Activated CD4-positive, alpha-beta memory T cell treated with anti-CD3 and anti-CD28 coated beads for 36 hours (primary cell): ENCODE measurements at regions not wholly inside any gene's neighbourhood (a gene's known extent, or its start where the extent isn't known, plus 50 kb on each side); places are given as distances from the start of the nearest gene placed in this dataset.

Source experiments
- CTCF ChIA-PET: fragments of 350-600 bp; sonication (Branson Sonifier 250); formaldehyde crosslinking; loops from one replicate; lab custom pipeline; 2021; ENCODE audit warnings: antibody characterized with exemption, inconsistent platforms; lab: Charles Lee
- POLR2A ChIA-PET: fragments of 350-600 bp; sonication (Branson Sonifier 250); formaldehyde crosslinking; loops from one replicate; lab custom pipeline; 2021; ENCODE audit warnings: antibody characterized with exemption; lab: Charles Lee
- DNase-seq: peaks from one replicate; pipeline ENCODE4 v3.0.0-alpha.2; 2020
- H3K27ac Mint-ChIP-seq: one replicate; pipeline ENCODE4 v1.8.0; 2021; ENCODE audit warnings: mixed read lengths
- H3K27me3 Mint-ChIP-seq: one replicate; pipeline ENCODE4 v1.8.0; 2021; ENCODE audit warnings: mixed read lengths
- H3K36me3 Mint-ChIP-seq: one replicate; pipeline ENCODE4 v1.8.0; 2021; ENCODE audit warnings: mixed read lengths
- H3K4me1 Mint-ChIP-seq: one replicate; pipeline ENCODE4 v1.8.0; 2021; ENCODE audit warnings: low read depth, mixed read lengths
- H3K4me3 Mint-ChIP-seq: one replicate; pipeline ENCODE4 v1.8.0; 2021; ENCODE audit warnings: mild to moderate bottlenecking, mixed read lengths
- H3K9me3 Mint-ChIP-seq: one replicate; pipeline ENCODE4 v1.8.0; 2021; ENCODE audit warnings: mixed read lengths
- intact Hi-C: fragments of 100-400 bp; cut with micrococcal nuclease; formaldehyde crosslinking; loops from one replicate; pipeline ENCODE4 v1.15.1; 2023

- Mint-ChIP-seq H3K4me1 (no peaks in the 10 kb centered on the region), H3K9me3 (peaks cover 5% of the 10 kb centered on the region), H3K36me3 (no peaks in the 10 kb centered on the region), H3K27ac (no peak overlapping the region), H3K4me3 (no peak overlapping the region), H3K27me3 (no peaks in the 10 kb centered on the region)
- DNase-seq = no peak
- POLR2A ChIA-PET = no interaction called here
- CTCF ChIA-PET = interaction anchor here (0.8 kb wide), 1 partner anchor 32 kb away, joined by 3 read pairs; no protein-coding TSS in a partner anchor
- intact Hi-C loops = no loop called here
These were observed 112.7 kb upstream of the KIAA1217 start for GRCh38 chr10:24096281-24096680.

- H3K9me3 Mint-ChIP-seq = peaks cover 5% of the 10 kb centered on the region
- no peak overlapping the region for H3K27ac Mint-ChIP-seq
- ChIA-PET POLR2A (no interaction called here), CTCF (no interaction called here)
- no peak overlapping the region for H3K4me3 Mint-ChIP-seq
- no peaks in the 10 kb centered on the region for H3K4me1 Mint-ChIP-seq
- H3K27me3 Mint-ChIP-seq = no peaks in the 10 kb centered on the region
- no peaks in the 10 kb centered on the region for H3K36me3 Mint-ChIP-seq
- no peak for DNase-seq
- intact Hi-C loops = no loop called here
These were observed 111.2 kb upstream of the KIAA1217 start for GRCh38 chr10:24097751-24098207.

GRCh38 chr10:24104895-24105294, 104.0 kb upstream of the KIAA1217 start:
- ChIA-PET POLR2A (no interaction called here), CTCF (no interaction called here)
- Mint-ChIP-seq H3K9me3 (peaks cover 9% of the 10 kb centered on the region), H3K27ac (no peak overlapping the region), H3K4me1 (no peaks in the 10 kb centered on the region), H3K27me3 (no peaks in the 10 kb centered on the region), H3K4me3 (no peak overlapping the region), H3K36me3 (no peaks in the 10 kb centered on the region)
- DNase-seq = no peak
- intact Hi-C loops = no loop called here

GRCh38 chr10:24113901-24114300, 95.0 kb upstream of the KIAA1217 start:
- Mint-ChIP-seq H3K4me3 (no peak overlapping the region), H3K27ac (no peak overlapping the region), H3K9me3 (no peaks in the 10 kb centered on the region), H3K27me3 (no peaks in the 10 kb centered on the region), H3K4me1 (no peaks in the 10 kb centered on the region), H3K36me3 (no peaks in the 10 kb centered on the region)
- intact Hi-C loops = no loop called here
- no peak for DNase-seq
- ChIA-PET CTCF (no interaction called here), POLR2A (no interaction called here)

- ChIA-PET CTCF (no interaction called here), POLR2A (no interaction called here)
- H3K36me3 Mint-ChIP-seq = no peaks in the 10 kb centered on the region
- no peak overlapping the region for H3K4me3 Mint-ChIP-seq
- no peak for DNase-seq
- no peak overlapping the region for H3K27ac Mint-ChIP-seq
- intact Hi-C loops = no loop called here
- no peaks in the 10 kb centered on the region for H3K9me3 Mint-ChIP-seq
- no peaks in the 10 kb centered on the region for H3K4me1 Mint-ChIP-seq
- H3K27me3 Mint-ChIP-seq = no peaks in the 10 kb centered on the region
These were observed 94.4 kb upstream of the KIAA1217 start for GRCh38 chr10:24114556-24114955.

GRCh38 chr10:24115403-24115802, 93.5 kb upstream of the KIAA1217 start:
- Mint-ChIP-seq H3K4me3 (no peak overlapping the region), H3K9me3 (no peaks in the 10 kb centered on the region), H3K27me3 (no peaks in the 10 kb centered on the region), H3K4me1 (no peaks in the 10 kb centered on the region), H3K27ac (no peak overlapping the region), H3K36me3 (no peaks in the 10 kb centered on the region)
- CTCF ChIA-PET = no interaction called here
- intact Hi-C loops = no loop called here
- no peak for DNase-seq
- POLR2A ChIA-PET = no interaction called here

- intact Hi-C loops = no loop called here
- Mint-ChIP-seq H3K36me3 (no peaks in the 10 kb centered on the region), H3K27me3 (no peaks in the 10 kb centered on the region), H3K4me1 (no peaks in the 10 kb centered on the region), H3K4me3 (no peak overlapping the region), H3K27ac (no peak overlapping the region), H3K9me3 (no peaks in the 10 kb centered on the region)
- DNase-seq = no peak
- CTCF ChIA-PET = no interaction called here
- POLR2A ChIA-PET = no interaction called here
These were observed 90.7 kb upstream of the KIAA1217 start for GRCh38 chr10:24118246-24118645.

GRCh38 chr10:24119896-24120295, 89.0 kb upstream of the KIAA1217 start:
- ChIA-PET POLR2A (no interaction called here), CTCF (no interaction called here)
- intact Hi-C loops = no loop called here
- H3K9me3 Mint-ChIP-seq = no peaks in the 10 kb centered on the region
- DNase-seq = no peak
- no peaks in the 10 kb centered on the region for H3K4me1 Mint-ChIP-seq
- H3K36me3 Mint-ChIP-seq = no peaks in the 10 kb centered on the region
- H3K27ac Mint-ChIP-seq = no peak overlapping the region
- H3K27me3 Mint-ChIP-seq = no peaks in the 10 kb centered on the region
- H3K4me3 Mint-ChIP-seq = no peak overlapping the region

- H3K27ac Mint-ChIP-seq = no peak overlapping the region
- H3K4me3 Mint-ChIP-seq = no peak overlapping the region
- DNase-seq = no peak
- POLR2A ChIA-PET = no interaction called here
- H3K4me1 Mint-ChIP-seq = no peaks in the 10 kb centered on the region
- intact Hi-C loops = no loop called here
- CTCF ChIA-PET = no interaction called here
- no peaks in the 10 kb centered on the region for H3K36me3 Mint-ChIP-seq
- H3K27me3 Mint-ChIP-seq = no peaks in the 10 kb centered on the region
- no peaks in the 10 kb centered on the region for H3K9me3 Mint-ChIP-seq
These were observed 88.3 kb upstream of the KIAA1217 start for GRCh38 chr10:24120646-24121045.

GRCh38 chr10:24127516-24127915, 81.4 kb upstream of the KIAA1217 start:
- DNase-seq = no peak
- POLR2A ChIA-PET = no interaction called here
- intact Hi-C loops = no loop called here
- CTCF ChIA-PET = no interaction called here
- H3K27ac Mint-ChIP-seq = no peak overlapping the region
- H3K4me3 Mint-ChIP-seq = no peak overlapping the region
- H3K27me3 Mint-ChIP-seq = no peaks in the 10 kb centered on the region
- H3K4me1 Mint-ChIP-seq = no peaks in the 10 kb centered on the region
- no peaks in the 10 kb centered on the region for H3K9me3 Mint-ChIP-seq
- H3K36me3 Mint-ChIP-seq = no peaks in the 10 kb centered on the region

- CTCF ChIA-PET = interaction anchor here (1.0 kb wide), 1 partner anchor 32 kb away, joined by 3 read pairs; no protein-coding TSS in a partner anchor
- Mint-ChIP-seq H3K4me1 (no peaks in the 10 kb centered on the region), H3K9me3 (no peaks in the 10 kb centered on the region), H3K4me3 (no peak overlapping the region), H3K27ac (no peak overlapping the region), H3K36me3 (no peaks in the 10 kb centered on the region), H3K27me3 (no peaks in the 10 kb centered on the region)
- DNase-seq = no peak
- intact Hi-C loops = no loop called here
- POLR2A ChIA-PET = no interaction called here
These were observed 80.7 kb upstream of the KIAA1217 start for GRCh38 chr10:24128066-24128730.

GRCh38 chr10:24132741-24133140, 76.2 kb upstream of the KIAA1217 start:
- Mint-ChIP-seq H3K9me3 (no peaks in the 10 kb centered on the region), H3K4me3 (no peak overlapping the region), H3K27ac (no peak overlapping the region), H3K36me3 (no peaks in the 10 kb centered on the region), H3K27me3 (no peaks in the 10 kb centered on the region), H3K4me1 (no peaks in the 10 kb centered on the region)
- intact Hi-C loops = no loop called here
- ChIA-PET POLR2A (no interaction called here), CTCF (no interaction called here)
- DNase-seq = no peak

GRCh38 chr10:24133835-24134234, 75.1 kb upstream of the KIAA1217 start:
- Mint-ChIP-seq H3K4me1 (no peaks in the 10 kb centered on the region), H3K9me3 (no peaks in the 10 kb centered on the region), H3K27ac (no peak overlapping the region), H3K36me3 (no peaks in the 10 kb centered on the region), H3K4me3 (no peak overlapping the region), H3K27me3 (no peaks in the 10 kb centered on the region)
- intact Hi-C loops = no loop called here
- CTCF ChIA-PET = no interaction called here
- POLR2A ChIA-PET = no interaction called here
- DNase-seq = no peak
